Hepatocyte (in vitro differentiated cells): ENCODE measurements at regions not wholly inside any gene's neighbourhood (a gene's known extent, or its start where the extent isn't known, plus 50 kb on each side); places are given as distances from the start of the nearest gene placed in this dataset.

Experiments used
- DNase-seq: peaks from one replicate; pipeline ENCODE4 v3.0.0-alpha.2; 2016; ENCODE audit warnings: low spot score
- H2AFZ ChIP-seq: fragments of 200-600 bp; sonication (generic); 2 replicates; pipeline ENCODE4 v1.6.0; 2016; ENCODE audit warnings: antibody characterized with exemption, mild to moderate bottlenecking
- H3K27ac ChIP-seq: fragments of 200-600 bp; sonication (generic); 2 replicates; pipeline ENCODE4 v1.5.1; 2016; ENCODE audit warnings: mild to moderate bottlenecking
- H3K27me3 ChIP-seq: fragments of 200-600 bp; sonication (generic); 2 replicates; pipeline ENCODE4 v1.6.1; 2016
- H3K36me3 ChIP-seq: fragments of 200-600 bp; sonication (generic); replicated peaks from 2 replicates; pipeline ENCODE4 v1.5.1; 2016; ENCODE audit warnings: low read depth; ENCODE audit not compliant: insufficient read depth
- H3K4me1 ChIP-seq: fragments of 200-600 bp; sonication (generic); 2 replicates; pipeline ENCODE4 v1.5.1; 2016; ENCODE audit warnings: mild to moderate bottlenecking, moderate library complexity; ENCODE audit not compliant: insufficient read depth
- H3K4me2 ChIP-seq: fragments of 200-600 bp; sonication (generic); 2 replicates; pipeline ENCODE4 v1.6.0; 2016
- H3K4me3 ChIP-seq: fragments of 200-600 bp; sonication (generic); 2 replicates; pipeline ENCODE4 v1.5.1; 2016; ENCODE audit warnings: mild to moderate bottlenecking
- H3K79me2 ChIP-seq: fragments of 200-600 bp; sonication (generic); 2 replicates; pipeline ENCODE4 v1.6.0; 2017; ENCODE audit warnings: mild to moderate bottlenecking
- H3K9me2 ChIP-seq: fragments of 200-600 bp; sonication (generic); replicated peaks from 2 replicates; pipeline ENCODE4 v1.6.0; 2017; ENCODE audit warnings: mild to moderate bottlenecking; ENCODE audit not compliant: insufficient read depth
- H3K9me3 ChIP-seq: fragments of 200-600 bp; sonication (generic); 2 replicates; pipeline ENCODE4 v1.5.1; 2016; ENCODE audit warnings: low read depth, mild to moderate bottlenecking
- H4K20me1 ChIP-seq: fragments of 200-600 bp; sonication (generic); 2 replicates; pipeline ENCODE4 v1.6.0; 2016; ENCODE audit warnings: mild to moderate bottlenecking; ENCODE audit not compliant: insufficient read depth, poor library complexity, severe bottlenecking
- EZH2 ChIP-seq: fragments of 200-600 bp; sonication (generic); IDR thresholded peaks from 2 replicates; pipeline ENCODE4 v1.6.1; 2016; ENCODE audit warnings: antibody characterized with exemption, mild to moderate bottlenecking, borderline replicate concordance
- EZH2phosphoT487 ChIP-seq: fragments of 200-600 bp; sonication (generic); IDR thresholded peaks from one replicate; pipeline ENCODE4 v1.6.1; 2018; ENCODE audit warnings: antibody characterized with exemption, mild to moderate bottlenecking, low read depth, moderate library complexity; ENCODE audit not compliant: unreplicated experiment, severe bottlenecking
- WGBS: methylation state at CpG from one replicate; pipeline ENCODE4 v1.1.6; 2016; ENCODE audit warnings: low lambda C conversion rate; ENCODE audit errors: missing lambda C conversion rate; 5-methylcytosine and 5-hydroxymethylcytosine counted together
- TF ChIP-seq, protein P1 (sequence below): fragments of 200-600 bp; sonication (generic); IDR thresholded peaks from 2 replicates; pipeline ENCODE4 v1.5.1; 2016; ENCODE audit warnings: antibody characterized with exemption, mild to moderate bottlenecking; ENCODE audit not compliant: poor library complexity

DNA sequence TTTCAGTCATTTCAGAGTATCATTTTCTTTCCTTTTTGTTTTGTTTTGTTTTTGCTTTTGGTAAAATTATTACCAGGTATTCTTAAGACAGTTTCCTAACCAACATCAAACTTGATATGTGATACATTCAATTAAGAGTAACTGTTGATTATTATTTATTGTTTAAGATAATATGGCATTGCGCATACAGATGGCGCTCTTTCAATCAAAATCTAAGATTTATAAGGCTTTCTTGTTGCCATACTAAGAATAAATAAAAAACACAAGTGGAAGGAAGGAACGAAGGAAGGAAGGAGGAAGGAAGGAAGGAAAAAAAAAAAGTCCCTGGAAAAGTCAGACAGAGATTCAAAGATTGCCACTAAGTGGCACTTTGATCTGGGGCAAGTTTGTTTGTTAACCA is 1308.7 kb upstream of the FAM98A start:
- TF ChIP-seq EZH2phosphoT487 (no peak), EZH2 (no peak)
- TF ChIP-seq, protein P1, sequence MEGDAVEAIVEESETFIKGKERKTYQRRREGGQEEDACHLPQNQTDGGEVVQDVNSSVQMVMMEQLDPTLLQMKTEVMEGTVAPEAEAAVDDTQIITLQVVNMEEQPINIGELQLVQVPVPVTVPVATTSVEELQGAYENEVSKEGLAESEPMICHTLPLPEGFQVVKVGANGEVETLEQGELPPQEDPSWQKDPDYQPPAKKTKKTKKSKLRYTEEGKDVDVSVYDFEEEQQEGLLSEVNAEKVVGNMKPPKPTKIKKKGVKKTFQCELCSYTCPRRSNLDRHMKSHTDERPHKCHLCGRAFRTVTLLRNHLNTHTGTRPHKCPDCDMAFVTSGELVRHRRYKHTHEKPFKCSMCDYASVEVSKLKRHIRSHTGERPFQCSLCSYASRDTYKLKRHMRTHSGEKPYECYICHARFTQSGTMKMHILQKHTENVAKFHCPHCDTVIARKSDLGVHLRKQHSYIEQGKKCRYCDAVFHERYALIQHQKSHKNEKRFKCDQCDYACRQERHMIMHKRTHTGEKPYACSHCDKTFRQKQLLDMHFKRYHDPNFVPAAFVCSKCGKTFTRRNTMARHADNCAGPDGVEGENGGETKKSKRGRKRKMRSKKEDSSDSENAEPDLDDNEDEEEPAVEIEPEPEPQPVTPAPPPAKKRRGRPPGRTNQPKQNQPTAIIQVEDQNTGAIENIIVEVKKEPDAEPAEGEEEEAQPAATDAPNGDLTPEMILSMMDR, result no peak
- H3K9me2 ChIP-seq, result no peaks in the 10 kb centered on the region
- H3K79me2 ChIP-seq, result no peaks in the 10 kb centered on the region
- H2AFZ ChIP-seq, result no peak overlapping the region
- no peak overlapping the region for H3K4me2 ChIP-seq
- H3K9me3 ChIP-seq, result no peaks in the 10 kb centered on the region
- WGBS, result 92% methylated on average over 3 of the region's 3 CpGs
- H3K36me3 ChIP-seq, result no peaks in the 10 kb centered on the region
- no peak overlapping the region for H3K27ac ChIP-seq
- no peak for DNase-seq
- no peaks in the 10 kb centered on the region for H3K4me1 ChIP-seq
- H3K27me3 ChIP-seq, result no peaks in the 10 kb centered on the region
- H3K4me3 ChIP-seq, result no peak overlapping the region
- H4K20me1 ChIP-seq, result no peaks in the 10 kb centered on the region

DNA sequence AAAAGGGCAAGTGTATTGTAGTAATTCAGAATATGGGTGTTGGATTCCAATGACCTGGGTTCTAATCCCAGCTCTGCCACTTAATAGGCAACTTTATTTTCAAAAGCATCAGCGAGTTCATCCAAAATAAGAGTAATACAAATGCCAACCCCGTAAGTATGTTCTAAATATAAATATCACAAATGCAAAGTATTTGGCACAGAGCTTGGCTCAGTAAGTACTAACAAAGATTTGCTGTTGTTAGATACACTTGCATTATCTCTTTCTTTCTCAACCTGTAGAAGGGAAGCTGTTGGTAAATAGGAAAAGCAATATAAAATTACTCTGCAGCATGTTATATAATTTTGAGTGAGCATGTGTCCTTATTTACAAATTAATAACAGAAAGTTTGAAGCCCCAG is 1302.6 kb upstream of the FAM98A start:
- DNase-seq, result no peak
- Histone ChIP-seq H3K27ac (no peak overlapping the region), H4K20me1 (no peaks in the 10 kb centered on the region), H3K4me3 (no peak overlapping the region), H3K9me2 (no peaks in the 10 kb centered on the region), H2AFZ (no peak overlapping the region), H3K9me3 (no peaks in the 10 kb centered on the region), H3K27me3 (no peaks in the 10 kb centered on the region), H3K4me1 (no peaks in the 10 kb centered on the region), H3K36me3 (no peaks in the 10 kb centered on the region), H3K79me2 (no peaks in the 10 kb centered on the region), H3K4me2 (no peak overlapping the region)
- TF ChIP-seq, protein P1, result no peak
- TF ChIP-seq EZH2 (no peak), EZH2phosphoT487 (no peak)
- 93% methylated on average over 2 of the region's 2 CpGs for WGBS

DNA sequence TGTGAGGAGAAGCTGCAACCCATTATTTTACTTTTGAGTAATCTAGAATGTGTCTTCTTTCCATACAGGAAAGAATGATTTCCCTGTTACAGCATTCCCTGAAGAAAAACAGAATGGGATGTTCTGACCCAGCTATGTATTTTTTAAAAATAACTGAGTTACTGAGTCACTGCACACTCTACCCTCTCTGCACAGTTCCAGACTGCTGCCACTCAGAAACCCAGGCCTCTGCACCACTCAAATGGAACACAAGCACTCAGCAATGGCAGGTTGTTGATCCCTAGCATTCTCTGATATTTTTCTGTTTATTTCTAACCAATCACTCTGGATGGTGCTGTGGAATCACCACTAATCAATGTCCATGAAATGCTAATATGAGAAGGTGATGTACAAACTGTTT is 1300.0 kb upstream of the FAM98A start:
- no peak for DNase-seq
- Histone ChIP-seq H3K36me3 (no peaks in the 10 kb centered on the region), H3K27ac (no peak overlapping the region), H2AFZ (no peak overlapping the region), H3K4me2 (no peak overlapping the region), H3K4me3 (no peak overlapping the region), H3K9me2 (no peaks in the 10 kb centered on the region), H3K79me2 (no peaks in the 10 kb centered on the region), H4K20me1 (no peaks in the 10 kb centered on the region), H3K9me3 (no peaks in the 10 kb centered on the region), H3K27me3 (no peaks in the 10 kb centered on the region), H3K4me1 (no peaks in the 10 kb centered on the region)
- no peak for TF ChIP-seq EZH2phosphoT487
- TF ChIP-seq EZH2, result no peak
- TF ChIP-seq, protein P1, result no peak

DNA sequence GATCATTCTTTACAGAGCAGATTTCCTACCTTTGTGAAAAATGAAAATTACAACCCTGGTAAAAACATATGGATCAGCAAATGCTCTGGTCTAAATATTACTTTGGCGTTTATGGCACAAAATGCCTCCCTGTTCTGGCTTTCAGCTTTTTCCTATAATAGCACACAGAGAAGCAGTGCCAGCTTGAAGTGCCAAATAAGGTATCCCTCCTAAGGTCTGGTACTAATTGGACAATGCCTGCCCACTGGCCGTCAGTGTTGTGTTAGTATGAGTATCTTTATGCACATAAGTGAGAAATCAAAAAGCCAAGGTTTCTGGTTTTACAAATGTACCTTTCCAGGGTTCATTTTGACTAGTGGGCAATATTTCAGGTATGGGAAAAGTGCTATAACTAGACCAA is 1293.7 kb upstream of the FAM98A start:
- DNase-seq, result no peak
- no peak overlapping the region for H3K4me3 ChIP-seq
- 82% methylated on average over 2 of the region's 2 CpGs for WGBS
- no peaks in the 10 kb centered on the region for H3K27me3 ChIP-seq
- H3K9me3 ChIP-seq, result no peaks in the 10 kb centered on the region
- no peaks in the 10 kb centered on the region for H3K79me2 ChIP-seq
- no peak overlapping the region for H3K4me2 ChIP-seq
- H3K36me3 ChIP-seq, result no peaks in the 10 kb centered on the region
- no peak for TF ChIP-seq EZH2
- TF ChIP-seq, protein P1, result no peak
- TF ChIP-seq EZH2phosphoT487, result no peak
- H3K4me1 ChIP-seq, result no peaks in the 10 kb centered on the region
- H4K20me1 ChIP-seq, result no peaks in the 10 kb centered on the region
- no peak overlapping the region for H3K27ac ChIP-seq
- H2AFZ ChIP-seq, result no peak overlapping the region
- no peaks in the 10 kb centered on the region for H3K9me2 ChIP-seq
